H1 (cell line): ENCODE measurements at regions not wholly inside any gene's neighbourhood (a gene's known extent, or its start where the extent isn't known, plus 50 kb on each side); places are given as distances from the start of the nearest gene placed in this dataset.

Experiments
- CTCF ChIA-PET: fragments of 300-600 bp; sonication (Branson Sonifier 250); formaldehyde crosslinking; loops from one replicate; lab custom pipeline; 2021; ENCODE audit not compliant: partially characterized antibody; lab: Charles Lee
- POLR2A ChIA-PET: fragments of 300-600 bp; sonication (Branson Sonifier 250); formaldehyde crosslinking; loops from one replicate; lab custom pipeline; 2021; ENCODE audit warnings: inconsistent platforms; ENCODE audit not compliant: partially characterized antibody; lab: Charles Lee
- DNase-seq, 2 experiments: peaks; one replicate each; pipeline versions ENCODE4 v3.0.0 to v3.0.0-alpha.2; 2010 to 2022; ENCODE audit warnings: low spot score in 2 of 2, low read depth in 1 of 2, mixed read lengths in 1 of 2
- FAIRE-seq: peaks from 2 replicates; lab custom pipeline; 2011; peaks lifted over from hg19 to GRCh38; lab: Jason Lieb, UNC
- H2AFZ ChIP-seq: 2 replicates; pipeline ENCODE4 v1.8.1; 2012; ENCODE audit warnings: low read length, inconsistent platforms
- H2AK5ac ChIP-seq: 2 replicates; pipeline ENCODE4 v1.6.1; 2013; ENCODE audit warnings: low read depth, low read length
- H2BK120ac ChIP-seq: replicated peaks from 2 replicates; pipeline ENCODE3; 2013; ENCODE audit warnings: low read depth, low read length, inconsistent platforms
- H2BK12ac ChIP-seq: 2 replicates; pipeline ENCODE4 v1.6.1; 2013; ENCODE audit warnings: low read depth, low read length
- H2BK15ac ChIP-seq: 2 replicates; pipeline ENCODE4 v1.6.1; 2013; ENCODE audit warnings: low read length
- H2BK20ac ChIP-seq: 2 replicates; pipeline ENCODE4 v1.6.1; 2013; ENCODE audit warnings: low read length
- H2BK5ac ChIP-seq: 2 replicates; pipeline ENCODE4 v1.6.1; 2013; ENCODE audit warnings: low read depth, low read length
- H3K14ac ChIP-seq: 2 replicates; pipeline ENCODE4 v1.6.1; 2013; ENCODE audit warnings: inconsistent platforms; ENCODE audit not compliant: insufficient read length
- H3K18ac ChIP-seq: 2 replicates; pipeline ENCODE4 v1.6.1; 2013; ENCODE audit warnings: low read length; ENCODE audit errors: extremely low read depth
- H3K23ac ChIP-seq: 2 replicates; pipeline ENCODE4 v1.6.1; 2013; ENCODE audit warnings: inconsistent platforms; ENCODE audit not compliant: insufficient read length
- H3K23me2 ChIP-seq: 2 replicates; pipeline ENCODE4 v1.6.1; 2013; ENCODE audit warnings: low read depth, low read length
- H3K27ac ChIP-seq: 2 replicates; pipeline ENCODE4 v1.6.1; 2011; ENCODE audit warnings: low read depth, low read length, inconsistent platforms
- H3K27me3 ChIP-seq, 4 experiments: replicated peaks in 1 of 4; 1 replicate in 1 of 4; 2 replicates in 3 of 4; pipeline versions ENCODE4 v1.6.1 to v1.8.1; 2011 to 2013; ENCODE audit warnings: low read length in 3 of 4, mild to moderate bottlenecking in 3 of 4, inconsistent platforms in 2 of 4, mixed read lengths in 2 of 4, moderate library complexity in 1 of 4; ENCODE audit not compliant: control insufficient read depth in 3 of 4, insufficient read depth in 3 of 4; ENCODE audit errors: extremely low read depth in 1 of 4
- H3K36me3 ChIP-seq, 4 experiments: 2 replicates each; pipeline versions ENCODE4 v1.6.1 to v1.8.1; 2011 to 2013; ENCODE audit warnings: mild to moderate bottlenecking in 4 of 4, low read length in 3 of 4, moderate library complexity in 2 of 4, control low read depth in 1 of 4, inconsistent platforms in 1 of 4; ENCODE audit not compliant: insufficient read depth in 4 of 4, control insufficient read depth in 2 of 4
- H3K4ac ChIP-seq: replicated peaks from 2 replicates; pipeline ENCODE3; 2013; ENCODE audit warnings: low read length, low read depth, mixed read lengths, inconsistent platforms; ENCODE audit not compliant: insufficient read length
- H3K4me1 ChIP-seq, 4 experiments: replicated peaks in 1 of 4; 1 replicate in 1 of 4; 2 replicates in 3 of 4; pipeline versions ENCODE4 v1.6.1 to v1.8.1; 2011 to 2013; ENCODE audit warnings: low read length in 3 of 4, inconsistent platforms in 2 of 4, mixed read lengths in 1 of 4; ENCODE audit not compliant: insufficient read depth in 4 of 4, control insufficient read depth in 3 of 4
- H3K4me2 ChIP-seq, 2 experiments: 2 replicates each; pipeline versions ENCODE4 v1.6.1 to v1.8.1; 2011 to 2013; ENCODE audit warnings: low read depth in 2 of 2, low read length in 2 of 2, control low read depth in 1 of 2, inconsistent platforms in 1 of 2, mild to moderate bottlenecking in 1 of 2; ENCODE audit not compliant: insufficient read depth in 1 of 2
- H3K4me3 ChIP-seq, 4 experiments: fragments of 200-600, 300-600 bp in 1 of 4; sonication (generic), shearing (Covaris generic), sonication (Bioruptor Twin) in 1 of 4; 2 replicates each; pipeline versions ENCODE4 v1.5.1 to v1.8.1; 2011 to 2016; ENCODE audit warnings: low read length in 4 of 4, low read depth in 3 of 4, control low read depth in 2 of 4, inconsistent platforms in 2 of 4, mild to moderate bottlenecking in 2 of 4, mixed read lengths in 1 of 4, moderate library complexity in 1 of 4; ENCODE audit not compliant: insufficient read depth in 2 of 4; ENCODE audit errors: extremely low read depth in 1 of 4
- H3K56ac ChIP-seq: replicated peaks from 2 replicates; pipeline ENCODE3; 2013; ENCODE audit warnings: low read depth, mild to moderate bottlenecking, mixed read lengths, low read length, inconsistent platforms; ENCODE audit not compliant: insufficient read length
- H3K79me1 ChIP-seq: 2 replicates; pipeline ENCODE4 v1.6.1; 2013; ENCODE audit warnings: low read depth, low read length, control low read depth
- H3K79me2 ChIP-seq, 2 experiments: 2 replicates each; pipeline versions ENCODE4 v1.6.1 to v1.8.1; 2012 to 2013; ENCODE audit warnings: low read length in 2 of 2, mild to moderate bottlenecking in 2 of 2, inconsistent platforms in 1 of 2; ENCODE audit not compliant: insufficient read depth in 2 of 2, control insufficient read depth in 1 of 2
- H3K9ac ChIP-seq, 4 experiments: replicated peaks in 1 of 4; 1 replicate in 1 of 4; 2 replicates in 3 of 4; pipeline versions ENCODE4 v1.6.1 to v1.8.1; 2011 to 2013; ENCODE audit warnings: low read depth in 3 of 4, low read length in 3 of 4, control low read depth in 2 of 4, mild to moderate bottlenecking in 2 of 4, moderate library complexity in 2 of 4, inconsistent platforms in 1 of 4; ENCODE audit errors: extremely low read depth in 1 of 4
- H3K9me3 ChIP-seq, 2 experiments: 2 replicates each; pipeline versions ENCODE4 v1.6.1 to v1.8.1; 2012 to 2013; ENCODE audit warnings: mild to moderate bottlenecking in 2 of 2, moderate library complexity in 2 of 2, control low read depth in 1 of 2, inconsistent platforms in 1 of 2, low read depth in 1 of 2, low read length in 1 of 2, mixed read lengths in 1 of 2; ENCODE audit not compliant: insufficient read depth in 2 of 2
- H4K20me1 ChIP-seq, 2 experiments: replicated peaks in 1 of 2; 2 replicates each; pipeline versions ENCODE3 to v1.8.1; 2011 to 2013; ENCODE audit warnings: inconsistent platforms in 2 of 2, low read length in 2 of 2, mild to moderate bottlenecking in 1 of 2; ENCODE audit not compliant: insufficient read depth in 2 of 2, control insufficient read depth in 1 of 2
- H4K5ac ChIP-seq: 2 replicates; pipeline ENCODE4 v1.6.1; 2013; ENCODE audit warnings: low read length, low read depth, mixed read lengths, inconsistent platforms; ENCODE audit not compliant: insufficient read length
- H4K8ac ChIP-seq: 2 replicates; pipeline ENCODE4 v1.8.0; 2013; ENCODE audit warnings: mild to moderate bottlenecking, moderate library complexity, low read length, inconsistent platforms; ENCODE audit not compliant: insufficient read depth; ENCODE audit errors: extremely low read depth
- H4K91ac ChIP-seq: replicated peaks from 2 replicates; pipeline ENCODE3; 2013; ENCODE audit warnings: low read length, mixed read lengths, inconsistent platforms; ENCODE audit not compliant: insufficient read length
- ASH2L ChIP-seq: fragments of 200-600, 300-600 bp; sonication (generic); IDR thresholded peaks from one replicate; pipeline ENCODE4 v1.7.1; 2017; ENCODE audit warnings: low read length
- BACH1 ChIP-seq: IDR thresholded peaks from 2 replicates; pipeline ENCODE4 v1.6.1; 2012; ENCODE audit warnings: low read length, improper control_type of control experiment
- BRCA1 ChIP-seq: IDR thresholded peaks from 2 replicates; pipeline ENCODE4 v1.6.1; 2012; ENCODE audit warnings: low read depth, low read length, improper control_type of control experiment
- CBX8 ChIP-seq: fragments of 300-800, 300-1000 bp; sonication (generic); IDR thresholded peaks from 2 replicates; pipeline ENCODE4 v1.7.1; 2016; ENCODE audit warnings: low read depth, low read length, borderline replicate concordance
- CREB1 ChIP-seq: IDR thresholded peaks from 2 replicates; pipeline ENCODE4 v1.6.1; 2012; ENCODE audit warnings: inconsistent platforms
- CTBP2 ChIP-seq: IDR thresholded peaks from 2 replicates; pipeline ENCODE4 v1.7.0; 2011; ENCODE audit warnings: borderline replicate concordance, mild to moderate bottlenecking, moderate library complexity, mixed read lengths, low read length; ENCODE audit not compliant: insufficient read depth, insufficient read length
- GTF2F1 ChIP-seq: IDR thresholded peaks from 2 replicates; pipeline ENCODE4 v1.6.1; 2012; ENCODE audit warnings: low read depth, low read length, improper control_type of control experiment, borderline replicate concordance
- JUND ChIP-seq: IDR thresholded peaks from 2 replicates; pipeline ENCODE4 v1.6.1; 2011; ENCODE audit warnings: mild to moderate bottlenecking, improper control_type of control experiment, low read length
- RBBP5 ChIP-seq: IDR thresholded peaks from 2 replicates; pipeline ENCODE4 v1.7.1; 2012; ENCODE audit warnings: low read depth, mild to moderate bottlenecking, inconsistent platforms, low read length, moderate library complexity, borderline replicate concordance
- RNF2 ChIP-seq: fragments of 200-900, 300-1000 bp; sonication (generic); IDR thresholded peaks from 2 replicates; pipeline ENCODE4 v1.7.1; 2016; ENCODE audit warnings: borderline replicate concordance, low read depth, mild to moderate bottlenecking, antibody characterized with exemption, low read length; ENCODE audit not compliant: poor library complexity, severe bottlenecking; ENCODE audit errors: missing control alignments
- SIRT6 ChIP-seq: IDR thresholded peaks from one replicate; pipeline ENCODE4 v1.7.1; 2012; ENCODE audit warnings: low read length, inconsistent platforms
- SP1 ChIP-seq: IDR thresholded peaks from 2 replicates; pipeline ENCODE4 v1.6.1; 2011; ENCODE audit warnings: low read depth, low read length
- SP2 ChIP-seq: IDR thresholded peaks from 2 replicates; pipeline ENCODE4 v1.6.1; 2012; ENCODE audit warnings: mild to moderate bottlenecking, low read length, inconsistent platforms
- TAF1 ChIP-seq: IDR thresholded peaks from 2 replicates; pipeline ENCODE4 v1.6.1; 2011; ENCODE audit warnings: mild to moderate bottlenecking, low read depth, low read length
- ZNF274 ChIP-seq: IDR thresholded peaks from 2 replicates; pipeline ENCODE4 v1.7.0; 2012; ENCODE audit warnings: low read length, borderline replicate concordance; ENCODE audit errors: extremely low read depth
- WGBS, 2 experiments: shearing (Covaris generic) in 1 of 2; methylation state at CpG; one replicate each; pipeline versions ENCODE4 v1.1.6 to v1.1.7; 2013 to 2015; ENCODE audit warnings: low lambda C conversion rate in 2 of 2, mixed read lengths in 2 of 2, inconsistent platforms in 1 of 2, low coverage in 1 of 2, missing lambda C conversion rate in 1 of 2; ENCODE audit not compliant: insufficient replicate concordance in 2 of 2, insufficient coverage in 1 of 2, insufficient read length in 1 of 2; ENCODE audit errors: extremely low coverage in 1 of 2, missing lambda C conversion rate in 1 of 2; 5-methylcytosine and 5-hydroxymethylcytosine counted together

DNA sequence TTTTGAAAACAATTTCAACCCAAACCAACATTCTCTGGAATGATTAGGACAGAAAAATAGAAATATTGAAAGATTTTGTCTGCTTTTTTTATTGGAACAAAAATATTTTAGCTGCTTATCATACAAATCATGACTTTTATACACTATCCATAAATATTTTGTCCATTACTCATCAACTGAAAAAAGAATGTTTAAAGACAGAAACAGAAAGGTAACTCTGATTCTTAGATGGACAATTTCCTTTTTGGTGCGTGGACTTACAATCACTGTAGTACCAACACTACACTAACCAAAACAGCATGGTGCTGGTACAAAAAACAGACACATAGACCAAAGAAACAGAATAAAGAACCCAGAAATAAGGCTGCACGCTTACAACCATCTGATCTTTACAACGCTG lies 582.8 kb upstream of the CCDC54 start:
- Histone ChIP-seq H3K9me3 (0 out of 4 replicates have a peak, but pooled peaks cover 0 to 2% of the 10 kb centered on the region in 2 experiments), H4K91ac (no peak overlapping the region), H3K27ac (no peak overlapping the region), H3K23ac (no peak overlapping the region), H3K18ac (no peak overlapping the region), H4K5ac (no peak overlapping the region), H4K20me1 (no peaks in the 10 kb centered on the region), H3K79me1 (no peaks in the 10 kb centered on the region), H3K79me2 (no peaks in the 10 kb centered on the region), H4K8ac (no peak overlapping the region), H3K23me2 (no peaks in the 10 kb centered on the region), H3K27me3 (no peaks in the 10 kb centered on the region), H2AFZ (no peak overlapping the region), H3K9ac (no peak overlapping the region), H3K4me3 (no peak overlapping the region), H2BK12ac (no peak overlapping the region), H3K4ac (no peak overlapping the region), H2BK20ac (no peak overlapping the region), H3K4me1 (no peaks in the 10 kb centered on the region), H2AK5ac (no peak overlapping the region), H2BK120ac (no peak overlapping the region), H3K56ac (no peak overlapping the region), H3K36me3 (no peaks in the 10 kb centered on the region), H2BK5ac (no peak overlapping the region), H3K14ac (no peak overlapping the region), H2BK15ac (no peak overlapping the region), H3K4me2 (no peak overlapping the region)
- FAIRE-seq (no peak), DNase-seq (no peak)
- TF ChIP-seq SP2 (no peak), RNF2 (no peak), SP1 (no peak), CBX8 (no peak), CTBP2 (no peak), RBBP5 (no peak), SIRT6 (no peak), TAF1 (no peak), ZNF274 (no peak), GTF2F1 (no peak), JUND (no peak), BACH1 (no peak), CREB1 (no peak), ASH2L (no peak), BRCA1 (no peak)
- WGBS, 2 experiments, result 96% methylated on average over 3 of the region's 3 CpGs; no CpG with 5 or more reads in 1 of the 2 experiments
- ChIA-PET POLR2A (no interaction called here), CTCF (no interaction called here)
